HEK293 (cell line): ENCODE measurements at regions not wholly inside any gene's neighbourhood (a gene's known extent, or its start where the extent isn't known, plus 50 kb on each side); places are given as distances from the start of the nearest gene placed in this dataset.

ENCODE experiments used
- CTCF ChIA-PET: fragments of 350-600 bp; formaldehyde crosslinking; extraction: SDS; loops from one replicate; lab custom pipeline; 2021; ENCODE audit warnings: antibody characterized with exemption; lab: Yijun Ruan, JAX
- POLR2A ChIA-PET: fragments of 300-600 bp; formaldehyde crosslinking; extraction: SDS; loops from one replicate; lab custom pipeline; 2020; ENCODE audit warnings: antibody characterized with exemption, inconsistent platforms; lab: Yijun Ruan, JAX
- H3K27ac ChIP-seq: fragments of 200-500 bp; sonication (Bioruptor generic); 2 replicates; pipeline ENCODE4 v1.5.1; 2014; ENCODE audit warnings: low read depth, low read length, control low read depth, inconsistent platforms; ENCODE audit errors: extremely low read depth
- H3K36me3 ChIP-seq, 2 experiments: fragments of 200-500 bp in 1 of 2; sonication (Bioruptor generic) in 1 of 2; 1 replicate in 1 of 2; 2 replicates in 1 of 2; pipeline ENCODE4 v1.5.1; 2014 to 2017; ENCODE audit warnings: inconsistent platforms in 2 of 2, low read length in 2 of 2; ENCODE audit not compliant: control insufficient read depth in 2 of 2, insufficient read depth in 1 of 2
- H3K4me1 ChIP-seq: fragments of 200-500 bp; sonication (Bioruptor generic); 2 replicates; pipeline ENCODE4 v1.5.1; 2014; ENCODE audit warnings: mild to moderate bottlenecking, low read length, inconsistent platforms; ENCODE audit not compliant: control insufficient read depth, insufficient read depth
- H3K4me3 ChIP-seq: 2 replicates; pipeline ENCODE4 v1.5.1; 2011; ENCODE audit warnings: low read depth, mild to moderate bottlenecking, control low read depth, low read length, moderate library complexity
- H3K9me3 ChIP-seq: fragments of 200-500 bp; sonication (Bioruptor generic); 2 replicates; pipeline ENCODE4 v1.5.1; 2014; ENCODE audit warnings: low read depth, low read length, inconsistent platforms; ENCODE audit not compliant: control insufficient read depth, insufficient read depth
- KLF7 ChIP-seq: fragments of 450-650 bp; formaldehyde crosslinking; IDR thresholded peaks from 2 replicates; pipeline ENCODE4 v1.5.1; 2016; ENCODE audit warnings: missing biosample characterization, missing genetic modification characterization, borderline replicate concordance
- KLF8 ChIP-seq: fragments of 450-650 bp; formaldehyde crosslinking; IDR thresholded peaks from 2 replicates; pipeline ENCODE4 v1.5.1; 2016; ENCODE audit warnings: missing biosample characterization, missing genetic modification characterization
- OVOL3 ChIP-seq: fragments of 450-650 bp; formaldehyde crosslinking; IDR thresholded peaks from 2 replicates; pipeline ENCODE4 v1.5.1; 2016; ENCODE audit warnings: missing biosample characterization, missing genetic modification characterization
- YY2 ChIP-seq: fragments of 450-650 bp; formaldehyde crosslinking; IDR thresholded peaks from 2 replicates; pipeline ENCODE4 v1.5.1; 2016; ENCODE audit warnings: missing biosample characterization, missing genetic modification characterization
- ZFP37 ChIP-seq: fragments of 450-650 bp; formaldehyde crosslinking; IDR thresholded peaks from 2 replicates; pipeline ENCODE4 v1.5.1; 2016; ENCODE audit warnings: missing biosample characterization, missing genetic modification characterization
- ZNF274 ChIP-seq, 2 experiments: fragments of 200-500 bp in 1 of 2; fragments of 450-650 bp in 1 of 2; sonication (Bioruptor generic) in 1 of 2; formaldehyde crosslinking in 1 of 2; IDR thresholded peaks; 2 replicates each; pipeline versions ENCODE4 v1.5.1 to v1.6.1; 2014 to 2016; ENCODE audit warnings: borderline replicate concordance in 1 of 2, inconsistent platforms in 1 of 2, low read length in 1 of 2, missing biosample characterization in 1 of 2, missing genetic modification characterization in 1 of 2
- ZNF37A ChIP-seq: fragments of 450-650 bp; IDR thresholded peaks from 2 replicates; pipeline ENCODE4 v1.5.1; 2018; ENCODE audit warnings: missing biosample characterization, missing genetic modification characterization
- ZNF558 ChIP-seq: fragments of 450-650 bp; formaldehyde crosslinking; IDR thresholded peaks from 2 replicates; pipeline ENCODE4 v1.5.1; 2016; ENCODE audit warnings: missing biosample characterization, missing genetic modification characterization
- ZNF626 ChIP-seq: fragments of 450-650 bp; sonication (Bioruptor Pico); formaldehyde crosslinking; IDR thresholded peaks from 2 replicates; pipeline ENCODE4 v1.5.1; 2018; ENCODE audit warnings: missing biosample characterization, missing genetic modification characterization, inconsistent platforms
- ZNF629 ChIP-seq: fragments of 450-650 bp; formaldehyde crosslinking; IDR thresholded peaks from 2 replicates; pipeline ENCODE4 v1.5.1; 2017; ENCODE audit warnings: missing biosample characterization, missing genetic modification characterization
- ZNF654 ChIP-seq: fragments of 450-650 bp; formaldehyde crosslinking; IDR thresholded peaks from 2 replicates; pipeline ENCODE4 v1.5.1; 2016; ENCODE audit warnings: low read depth, missing biosample characterization, missing genetic modification characterization
- ZNF664 ChIP-seq: fragments of 450-650 bp; formaldehyde crosslinking; IDR thresholded peaks from 2 replicates; pipeline ENCODE4 v1.5.1; 2016; ENCODE audit warnings: missing biosample characterization, missing genetic modification characterization
- ZNF747 ChIP-seq: fragments of 450-650 bp; formaldehyde crosslinking; IDR thresholded peaks from 2 replicates; pipeline ENCODE4 v1.5.1; 2016; ENCODE audit warnings: missing biosample characterization, missing genetic modification characterization
- ZNF785 ChIP-seq: fragments of 450-650 bp; formaldehyde crosslinking; IDR thresholded peaks from 2 replicates; pipeline ENCODE4 v1.5.1; 2016; ENCODE audit warnings: missing biosample characterization, missing genetic modification characterization
- ZNF791 ChIP-seq: fragments of 450-650 bp; formaldehyde crosslinking; IDR thresholded peaks from 2 replicates; pipeline ENCODE4 v1.5.1; 2016; ENCODE audit warnings: missing biosample characterization, missing genetic modification characterization
- TF ChIP-seq, protein P1 (sequence below): fragments of 450-650 bp; formaldehyde crosslinking; IDR thresholded peaks from 2 replicates; pipeline ENCODE4 v1.5.1; 2016; ENCODE audit warnings: missing biosample characterization, missing genetic modification characterization
- TF ChIP-seq, protein P2 (sequence below): fragments of 450-650 bp; formaldehyde crosslinking; IDR thresholded peaks from 2 replicates; pipeline ENCODE4 v1.5.1; 2016; ENCODE audit warnings: missing biosample characterization, missing genetic modification characterization
- TF ChIP-seq, protein P3 (sequence below): fragments of 450-650 bp; formaldehyde crosslinking; IDR thresholded peaks from 2 replicates; pipeline ENCODE4 v1.5.1; 2016; ENCODE audit warnings: missing biosample characterization, missing genetic modification characterization
- TF ChIP-seq, protein P4 (sequence below): fragments of 450-650 bp; formaldehyde crosslinking; IDR thresholded peaks from 2 replicates; pipeline ENCODE4 v1.5.1; 2016; ENCODE audit warnings: missing biosample characterization, missing genetic modification characterization
- TF ChIP-seq, protein P5 (sequence below): fragments of 450-650 bp; formaldehyde crosslinking; conservative IDR thresholded peaks from 2 replicates; pipeline ENCODE4 v1.5.1; 2016; ENCODE audit warnings: low read depth, missing biosample characterization, missing genetic modification characterization
- TF ChIP-seq, protein P6 (sequence below): fragments of 450-650 bp; formaldehyde crosslinking; IDR thresholded peaks from 2 replicates; pipeline ENCODE4 v1.5.1; 2017; ENCODE audit warnings: missing biosample characterization, missing genetic modification characterization

DNA sequence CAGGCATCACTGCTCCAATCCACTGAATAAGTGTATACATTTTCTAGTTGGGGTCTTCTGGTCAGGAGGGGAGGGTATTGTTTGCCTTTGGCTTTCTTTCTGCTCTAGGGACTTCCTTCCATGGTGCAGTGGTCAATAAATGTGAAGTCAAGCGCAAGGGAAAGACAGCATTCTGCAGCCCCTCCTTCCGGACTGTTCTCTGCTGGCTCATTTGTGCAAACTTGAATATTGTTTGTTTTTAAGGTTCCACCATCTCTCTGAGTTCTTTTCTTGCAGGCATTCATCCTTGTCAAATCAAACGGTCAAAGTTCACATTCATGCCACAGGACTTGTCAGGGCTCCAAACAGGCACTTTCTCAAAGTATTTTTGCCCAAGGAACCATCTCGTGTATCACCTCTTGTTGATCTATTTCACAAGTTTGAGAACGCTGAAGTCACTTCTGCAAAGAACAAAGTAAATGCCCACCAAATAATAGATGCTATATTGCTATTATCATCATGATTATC is 205.6 kb upstream of the KAZN start:
- Histone ChIP-seq H3K9me3 (no peaks in the 10 kb centered on the region), H3K4me1 (no peaks in the 10 kb centered on the region), H3K27ac (no peak overlapping the region), H3K36me3 (no peaks in the 10 kb centered on the region), H3K4me3 (no peak overlapping the region)
- ChIA-PET POLR2A (no interaction called here), CTCF (no interaction called here)
- TF ChIP-seq ZNF629: no peak
- no peak for TF ChIP-seq ZFP37
- no peak for TF ChIP-seq KLF8 (tag by site-specific recombination)
- TF ChIP-seq, protein P1, sequence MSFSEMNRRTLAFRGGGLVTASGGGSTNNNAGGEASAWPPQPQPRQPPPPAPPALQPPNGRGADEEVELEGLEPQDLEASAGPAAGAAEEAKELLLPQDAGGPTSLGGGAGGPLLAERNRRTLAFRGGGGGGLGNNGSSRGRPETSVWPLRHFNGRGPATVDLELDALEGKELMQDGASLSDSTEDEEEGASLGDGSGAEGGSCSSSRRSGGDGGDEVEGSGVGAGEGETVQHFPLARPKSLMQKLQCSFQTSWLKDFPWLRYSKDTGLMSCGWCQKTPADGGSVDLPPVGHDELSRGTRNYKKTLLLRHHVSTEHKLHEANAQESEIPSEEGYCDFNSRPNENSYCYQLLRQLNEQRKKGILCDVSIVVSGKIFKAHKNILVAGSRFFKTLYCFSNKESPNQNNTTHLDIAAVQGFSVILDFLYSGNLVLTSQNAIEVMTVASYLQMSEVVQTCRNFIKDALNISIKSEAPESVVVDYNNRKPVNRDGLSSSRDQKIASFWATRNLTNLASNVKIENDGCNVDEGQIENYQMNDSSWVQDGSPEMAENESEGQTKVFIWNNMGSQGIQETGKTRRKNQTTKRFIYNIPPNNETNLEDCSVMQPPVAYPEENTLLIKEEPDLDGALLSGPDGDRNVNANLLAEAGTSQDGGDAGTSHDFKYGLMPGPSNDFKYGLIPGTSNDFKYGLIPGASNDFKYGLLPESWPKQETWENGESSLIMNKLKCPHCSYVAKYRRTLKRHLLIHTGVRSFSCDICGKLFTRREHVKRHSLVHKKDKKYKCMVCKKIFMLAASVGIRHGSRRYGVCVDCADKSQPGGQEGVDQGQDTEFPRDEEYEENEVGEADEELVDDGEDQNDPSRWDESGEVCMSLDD (tag by site-specific recombination): no peak
- no peak for TF ChIP-seq YY2
- TF ChIP-seq, protein P2, sequence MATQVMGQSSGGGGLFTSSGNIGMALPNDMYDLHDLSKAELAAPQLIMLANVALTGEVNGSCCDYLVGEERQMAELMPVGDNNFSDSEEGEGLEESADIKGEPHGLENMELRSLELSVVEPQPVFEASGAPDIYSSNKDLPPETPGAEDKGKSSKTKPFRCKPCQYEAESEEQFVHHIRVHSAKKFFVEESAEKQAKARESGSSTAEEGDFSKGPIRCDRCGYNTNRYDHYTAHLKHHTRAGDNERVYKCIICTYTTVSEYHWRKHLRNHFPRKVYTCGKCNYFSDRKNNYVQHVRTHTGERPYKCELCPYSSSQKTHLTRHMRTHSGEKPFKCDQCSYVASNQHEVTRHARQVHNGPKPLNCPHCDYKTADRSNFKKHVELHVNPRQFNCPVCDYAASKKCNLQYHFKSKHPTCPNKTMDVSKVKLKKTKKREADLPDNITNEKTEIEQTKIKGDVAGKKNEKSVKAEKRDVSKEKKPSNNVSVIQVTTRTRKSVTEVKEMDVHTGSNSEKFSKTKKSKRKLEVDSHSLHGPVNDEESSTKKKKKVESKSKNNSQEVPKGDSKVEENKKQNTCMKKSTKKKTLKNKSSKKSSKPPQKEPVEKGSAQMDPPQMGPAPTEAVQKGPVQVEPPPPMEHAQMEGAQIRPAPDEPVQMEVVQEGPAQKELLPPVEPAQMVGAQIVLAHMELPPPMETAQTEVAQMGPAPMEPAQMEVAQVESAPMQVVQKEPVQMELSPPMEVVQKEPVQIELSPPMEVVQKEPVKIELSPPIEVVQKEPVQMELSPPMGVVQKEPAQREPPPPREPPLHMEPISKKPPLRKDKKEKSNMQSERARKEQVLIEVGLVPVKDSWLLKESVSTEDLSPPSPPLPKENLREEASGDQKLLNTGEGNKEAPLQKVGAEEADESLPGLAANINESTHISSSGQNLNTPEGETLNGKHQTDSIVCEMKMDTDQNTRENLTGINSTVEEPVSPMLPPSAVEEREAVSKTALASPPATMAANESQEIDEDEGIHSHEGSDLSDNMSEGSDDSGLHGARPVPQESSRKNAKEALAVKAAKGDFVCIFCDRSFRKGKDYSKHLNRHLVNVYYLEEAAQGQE (tag by site-specific recombination): no peak
- TF ChIP-seq OVOL3: no peak
- TF ChIP-seq, protein P3, sequence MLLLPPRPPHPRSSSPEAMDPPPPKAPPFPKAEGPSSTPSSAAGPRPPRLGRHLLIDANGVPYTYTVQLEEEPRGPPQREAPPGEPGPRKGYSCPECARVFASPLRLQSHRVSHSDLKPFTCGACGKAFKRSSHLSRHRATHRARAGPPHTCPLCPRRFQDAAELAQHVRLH (tag by site-specific recombination): no peak
- TF ChIP-seq ZNF37A (tag by site-specific recombination): no peak
- TF ChIP-seq ZNF791: no peak
- TF ChIP-seq ZNF626 (tag by site-specific recombination): no peak
- TF ChIP-seq ZNF654 (tag by site-specific recombination): no peak

DNA sequence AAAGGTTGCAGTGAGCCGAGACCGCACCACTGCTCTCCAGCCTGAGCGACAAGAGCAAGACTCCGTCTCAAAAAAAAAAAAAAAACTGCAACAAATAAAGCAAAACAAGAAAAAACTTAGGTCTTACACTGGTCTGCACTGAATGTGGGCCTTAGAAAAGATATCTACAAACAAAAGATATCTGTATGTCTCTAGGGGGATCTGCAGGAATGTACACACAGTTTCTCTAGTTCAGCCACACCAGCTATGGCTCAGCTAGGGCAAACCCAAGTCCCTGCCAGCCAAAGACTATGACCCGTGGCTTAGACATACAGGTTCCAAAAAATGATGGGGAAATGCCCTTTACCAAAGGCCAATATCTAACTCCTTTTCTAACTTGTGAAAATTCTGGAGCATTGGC is 202.4 kb upstream of the KAZN start:
- H3K27ac ChIP-seq: no peak overlapping the region
- no peaks in the 10 kb centered on the region for H3K9me3 ChIP-seq
- ChIA-PET CTCF (interaction anchor here (0.6 kb wide), 1 partner anchor 91 kb away, joined by 3 read pairs; no protein-coding TSS in a partner anchor), POLR2A (no interaction called here)
- no peaks in the 10 kb centered on the region for H3K4me1 ChIP-seq
- no peaks in the 10 kb centered on the region for H3K36me3 ChIP-seq
- H3K4me3 ChIP-seq: no peak overlapping the region
- TF ChIP-seq ZNF274 (IDR thresholded peaks at IDR 0.05; ENCODE audit: low read length) (no peak), ZNF274 (tag by site-specific recombination; IDR thresholded peaks at IDR 0.05; ENCODE audit: borderline replicate concordance) (no peak), ZNF558 (tag by site-specific recombination) (no peak), ZNF747 (tag by site-specific recombination) (no peak), ZNF664 (tag by site-specific recombination) (no peak), KLF7 (no peak), ZNF785 (no peak)
- TF ChIP-seq, protein P4, sequence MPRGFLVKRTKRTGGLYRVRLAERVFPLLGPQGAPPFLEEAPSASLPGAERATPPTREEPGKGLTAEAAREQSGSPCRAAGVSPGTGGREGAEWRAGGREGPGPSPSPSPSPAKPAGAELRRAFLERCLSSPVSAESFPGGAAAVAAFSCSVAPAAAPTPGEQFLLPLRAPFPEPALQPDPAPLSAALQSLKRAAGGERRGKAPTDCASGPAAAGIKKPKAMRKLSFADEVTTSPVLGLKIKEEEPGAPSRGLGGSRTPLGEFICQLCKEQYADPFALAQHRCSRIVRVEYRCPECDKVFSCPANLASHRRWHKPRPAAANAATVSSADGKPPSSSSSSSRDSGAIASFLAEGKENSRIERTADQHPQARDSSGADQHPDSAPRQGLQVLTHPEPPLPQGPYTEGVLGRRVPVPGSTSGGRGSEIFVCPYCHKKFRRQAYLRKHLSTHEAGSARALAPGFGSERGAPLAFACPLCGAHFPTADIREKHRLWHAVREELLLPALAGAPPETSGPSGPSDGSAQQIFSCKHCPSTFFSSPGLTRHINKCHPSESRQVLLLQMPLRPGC: no peak
- TF ChIP-seq, protein P5, sequence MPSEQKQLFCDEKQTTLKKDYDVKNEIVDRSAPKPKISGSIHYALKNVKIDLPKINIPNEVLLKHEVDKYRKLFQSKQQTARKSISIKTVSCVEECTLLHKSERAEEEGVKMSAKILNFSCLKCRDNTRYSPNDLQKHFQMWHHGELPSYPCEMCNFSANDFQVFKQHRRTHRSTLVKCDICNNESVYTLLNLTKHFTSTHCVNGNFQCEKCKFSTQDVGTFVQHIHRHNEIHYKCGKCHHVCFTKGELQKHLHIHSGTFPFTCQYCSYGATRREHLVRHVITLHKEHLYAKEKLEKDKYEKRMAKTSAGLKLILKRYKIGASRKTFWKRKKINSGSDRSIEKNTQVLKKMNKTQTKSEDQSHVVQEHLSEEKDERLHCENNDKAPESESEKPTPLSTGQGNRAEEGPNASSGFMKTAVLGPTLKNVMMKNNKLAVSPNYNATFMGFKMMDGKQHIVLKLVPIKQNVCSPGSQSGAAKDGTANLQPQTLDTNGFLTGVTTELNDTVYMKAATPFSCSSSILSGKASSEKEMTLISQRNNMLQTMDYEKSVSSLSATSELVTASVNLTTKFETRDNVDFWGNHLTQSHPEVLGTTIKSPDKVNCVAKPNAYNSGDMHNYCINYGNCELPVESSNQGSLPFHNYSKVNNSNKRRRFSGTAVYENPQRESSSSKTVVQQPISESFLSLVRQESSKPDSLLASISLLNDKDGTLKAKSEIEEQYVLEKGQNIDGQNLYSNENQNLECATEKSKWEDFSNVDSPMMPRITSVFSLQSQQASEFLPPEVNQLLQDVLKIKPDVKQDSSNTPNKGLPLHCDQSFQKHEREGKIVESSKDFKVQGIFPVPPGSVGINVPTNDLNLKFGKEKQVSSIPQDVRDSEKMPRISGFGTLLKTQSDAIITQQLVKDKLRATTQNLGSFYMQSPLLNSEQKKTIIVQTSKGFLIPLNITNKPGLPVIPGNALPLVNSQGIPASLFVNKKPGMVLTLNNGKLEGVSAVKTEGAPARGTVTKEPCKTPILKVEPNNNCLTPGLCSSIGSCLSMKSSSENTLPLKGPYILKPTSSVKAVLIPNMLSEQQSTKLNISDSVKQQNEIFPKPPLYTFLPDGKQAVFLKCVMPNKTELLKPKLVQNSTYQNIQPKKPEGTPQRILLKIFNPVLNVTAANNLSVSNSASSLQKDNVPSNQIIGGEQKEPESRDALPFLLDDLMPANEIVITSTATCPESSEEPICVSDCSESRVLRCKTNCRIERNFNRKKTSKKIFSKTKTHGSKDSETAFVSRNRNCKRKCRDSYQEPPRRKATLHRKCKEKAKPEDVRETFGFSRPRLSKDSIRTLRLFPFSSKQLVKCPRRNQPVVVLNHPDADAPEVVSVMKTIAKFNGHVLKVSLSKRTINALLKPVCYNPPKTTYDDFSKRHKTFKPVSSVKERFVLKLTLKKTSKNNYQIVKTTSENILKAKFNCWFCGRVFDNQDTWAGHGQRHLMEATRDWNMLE: no peak
- TF ChIP-seq, protein P6, sequence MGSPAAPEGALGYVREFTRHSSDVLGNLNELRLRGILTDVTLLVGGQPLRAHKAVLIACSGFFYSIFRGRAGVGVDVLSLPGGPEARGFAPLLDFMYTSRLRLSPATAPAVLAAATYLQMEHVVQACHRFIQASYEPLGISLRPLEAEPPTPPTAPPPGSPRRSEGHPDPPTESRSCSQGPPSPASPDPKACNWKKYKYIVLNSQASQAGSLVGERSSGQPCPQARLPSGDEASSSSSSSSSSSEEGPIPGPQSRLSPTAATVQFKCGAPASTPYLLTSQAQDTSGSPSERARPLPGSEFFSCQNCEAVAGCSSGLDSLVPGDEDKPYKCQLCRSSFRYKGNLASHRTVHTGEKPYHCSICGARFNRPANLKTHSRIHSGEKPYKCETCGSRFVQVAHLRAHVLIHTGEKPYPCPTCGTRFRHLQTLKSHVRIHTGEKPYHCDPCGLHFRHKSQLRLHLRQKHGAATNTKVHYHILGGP (tag by site-specific recombination): no peak
